HFFc6 (cell line): ENCODE measurements at regions not wholly inside any gene's neighbourhood (a gene's known extent, or its start where the extent isn't known, plus 50 kb on each side); places are given as distances from the start of the nearest gene placed in this dataset.

Source experiments
- DNase-seq: peaks from one replicate; pipeline ENCODE4 v3.0.0-alpha.2; 2018
- H3K27ac Mint-ChIP-seq: 2 replicates; pipeline ENCODE4 v1.8.0; 2020; ENCODE audit warnings: mild to moderate bottlenecking, mixed read lengths
- H3K27me3 Mint-ChIP-seq: 2 replicates; pipeline ENCODE4 v1.8.0; 2021; ENCODE audit warnings: mild to moderate bottlenecking, moderate library complexity, mixed read lengths; ENCODE audit not compliant: insufficient read depth
- H3K36me3 Mint-ChIP-seq: 2 replicates; pipeline ENCODE4 v1.8.0; 2021; ENCODE audit warnings: low read depth, mixed read lengths
- H3K4me1 Mint-ChIP-seq: 2 replicates; pipeline ENCODE4 v1.8.0; 2020; ENCODE audit warnings: low read depth, mixed read lengths
- H3K4me3 Mint-ChIP-seq: 2 replicates; pipeline ENCODE4 v1.8.0; 2020; ENCODE audit warnings: mild to moderate bottlenecking, moderate library complexity, mixed read lengths
- H3K9me3 Mint-ChIP-seq: 2 replicates; pipeline ENCODE4 v1.8.0; 2020; ENCODE audit warnings: mild to moderate bottlenecking, mixed read lengths
- CTCF ChIP-seq: fragments of 200-600 bp; sonication (generic); IDR thresholded peaks from 2 replicates; pipeline ENCODE4 v1.5.0; 2021; ENCODE audit warnings: antibody characterized with exemption, mild to moderate bottlenecking

DNA sequence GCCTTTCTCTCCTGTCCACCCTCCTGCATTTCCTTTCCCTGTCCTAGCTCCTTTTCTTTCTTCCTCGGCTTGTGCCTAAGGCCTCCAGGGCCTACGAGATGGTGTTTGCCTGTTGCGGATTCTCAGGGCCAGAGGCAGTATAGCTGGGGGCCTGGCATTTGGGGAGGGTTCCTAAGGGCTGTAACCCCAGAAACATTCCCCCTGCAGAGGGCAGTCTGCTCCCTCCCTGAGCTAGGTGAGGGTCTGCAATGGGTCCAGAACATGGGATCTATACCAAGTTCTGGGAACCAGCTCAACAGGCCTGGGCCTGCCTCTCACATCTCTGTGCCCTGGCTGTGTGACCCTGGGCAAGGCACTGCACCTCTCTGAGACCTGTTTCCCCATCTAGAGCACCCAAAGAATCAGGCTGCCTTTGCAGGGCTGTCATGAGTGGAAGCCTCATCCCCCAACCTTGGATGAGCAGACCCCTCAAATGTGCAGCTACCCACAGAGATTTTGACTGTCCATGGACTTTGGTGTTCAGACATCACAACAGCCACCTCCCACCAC lies 97.5 kb downstream of the GLI2 start:
- H3K4me1 Mint-ChIP-seq: peaks cover 41% of the 10 kb centered on the region
- H3K36me3 Mint-ChIP-seq: 0 out of 2 replicates have a peak, but pooled peaks cover 7% of the 10 kb centered on the region
- peak; percentile 21; the same call in 1 of the 2 replicates for TF ChIP-seq CTCF
- H3K9me3 Mint-ChIP-seq: no peaks in the 10 kb centered on the region
- no peaks in the 10 kb centered on the region; the same call in none of the 2 replicates for H3K27me3 Mint-ChIP-seq
- H3K4me3 Mint-ChIP-seq: no peak overlapping the region
- no peak overlapping the region for H3K27ac Mint-ChIP-seq
- no peak for DNase-seq

GRCh38 chr2:120834206-120834605 lies 98.5 kb downstream of the GLI2 start:
- Mint-ChIP-seq H3K36me3 (no peaks in the 10 kb centered on the region), H3K9me3 (no peaks in the 10 kb centered on the region), H3K4me1 (peaks cover 36% of the 10 kb centered on the region), H3K4me3 (no peak overlapping the region), H3K27me3 (no peaks in the 10 kb centered on the region; the same call in none of the 2 replicates), H3K27ac (peak overlapping the region; percentile 2; the same call in 1 of the 2 replicates)
- no peak for TF ChIP-seq CTCF
- no peak for DNase-seq

DNA sequence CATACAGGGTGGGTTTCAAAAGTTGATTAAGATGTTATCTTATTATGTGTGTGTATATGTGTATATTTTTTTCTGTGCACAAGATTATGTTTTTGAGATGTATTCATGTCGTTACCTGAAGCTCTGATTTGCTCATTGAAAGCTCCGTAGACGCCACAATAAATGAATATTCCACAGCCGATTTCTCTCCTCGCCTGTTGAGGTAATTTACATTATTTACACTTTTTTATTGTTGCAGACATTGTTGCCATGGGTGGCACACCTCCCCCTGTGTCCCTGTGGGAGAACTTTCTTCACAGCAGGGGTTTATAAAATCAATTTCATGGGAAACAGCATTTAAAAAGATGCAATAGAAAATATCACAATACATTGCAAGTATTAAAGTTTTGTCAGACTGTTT lies 100.6 kb downstream of the GLI2 start:
- no peak for DNase-seq
- H3K4me1 Mint-ChIP-seq: peaks cover 32% of the 10 kb centered on the region
- peaks cover under 1% of the 10 kb centered on the region; the same call in 1 of the 2 replicates for H3K36me3 Mint-ChIP-seq
- no peak overlapping the region for H3K27ac Mint-ChIP-seq
- no peaks in the 10 kb centered on the region; the same call in none of the 2 replicates for H3K27me3 Mint-ChIP-seq
- no peaks in the 10 kb centered on the region for H3K9me3 Mint-ChIP-seq
- no peak for TF ChIP-seq CTCF
- H3K4me3 Mint-ChIP-seq: no peak overlapping the region

DNA sequence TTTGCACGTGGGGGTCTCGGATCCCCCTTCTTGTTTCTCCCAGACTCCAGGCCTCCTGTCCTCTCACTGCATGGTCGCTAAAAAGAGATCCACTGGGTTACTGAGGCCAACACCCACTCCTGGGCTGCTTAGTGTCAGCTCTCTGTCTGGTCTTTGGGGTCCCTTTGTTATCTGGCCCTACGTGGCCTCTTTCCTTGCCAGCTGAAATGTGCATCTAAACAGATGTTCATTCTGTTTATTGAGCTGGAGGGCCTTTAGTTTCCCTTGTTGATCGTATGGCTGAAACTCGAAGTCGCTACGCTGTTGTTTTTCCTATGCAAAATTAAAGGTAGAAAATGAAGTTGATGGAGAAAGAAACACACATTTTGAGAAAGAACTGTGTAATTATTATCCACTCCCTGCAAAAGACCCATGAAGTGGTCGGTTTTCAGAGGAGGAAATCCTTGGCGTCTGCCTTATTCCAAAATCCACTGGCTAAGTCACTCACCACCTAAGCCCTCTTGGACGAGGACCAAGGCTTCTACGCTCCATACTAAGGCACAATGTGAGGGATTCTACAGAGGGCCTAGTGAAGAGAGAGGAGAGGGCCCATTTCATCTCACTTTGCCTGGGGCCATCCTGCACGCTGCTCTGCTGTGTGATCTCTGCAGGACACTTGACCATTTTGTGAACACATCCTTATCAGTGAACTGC lies 105.3 kb downstream of the GLI2 start:
- Mint-ChIP-seq H3K4me1 (peaks cover 44% of the 10 kb centered on the region), H3K4me3 (no peak overlapping the region), H3K9me3 (no peaks in the 10 kb centered on the region), H3K27me3 (peaks cover 3% of the 10 kb centered on the region), H3K27ac (no peak overlapping the region), H3K36me3 (peaks cover 11% of the 10 kb centered on the region; the same call in 1 of the 2 replicates)
- no peak for DNase-seq
- no peak for TF ChIP-seq CTCF

GRCh38 chr2:120842456-120843439 lies 107.1 kb downstream of the GLI2 start:
- H3K9me3 Mint-ChIP-seq: no peaks in the 10 kb centered on the region
- peaks cover 33% of the 10 kb centered on the region for H3K4me1 Mint-ChIP-seq
- H3K4me3 Mint-ChIP-seq: no peak overlapping the region
- H3K36me3 Mint-ChIP-seq: peaks cover 19% of the 10 kb centered on the region; the same call in 1 of the 2 replicates
- H3K27me3 Mint-ChIP-seq: peaks cover 7% of the 10 kb centered on the region
- DNase-seq: peak; percentile 11
- peak overlapping the region; percentile 20; the same call in 1 of the 2 replicates for H3K27ac Mint-ChIP-seq
- TF ChIP-seq CTCF: no peak
